HFF-Myc (cell line): ENCODE measurements at regions not wholly inside any gene's neighbourhood (a gene's known extent, or its start where the extent isn't known, plus 50 kb on each side); places are given as distances from the start of the nearest gene placed in this dataset.

Experiments
- DNase-seq: peaks from one replicate; pipeline ENCODE4 v3.0.0-alpha.2; 2011; ENCODE audit warnings: low read depth; ENCODE audit errors: extremely low read depth
- H3K4me3 ChIP-seq: replicated peaks from 2 replicates; pipeline ENCODE4 v1.5.1; 2011; ENCODE audit warnings: low read depth, mild to moderate bottlenecking, control low read depth, low read length
- CTCF ChIP-seq: IDR thresholded peaks from 2 replicates; pipeline ENCODE4 v1.5.1; 2012; ENCODE audit warnings: mild to moderate bottlenecking, low read depth, low read length, control low read depth; ENCODE audit errors: missing control alignments

DNA sequence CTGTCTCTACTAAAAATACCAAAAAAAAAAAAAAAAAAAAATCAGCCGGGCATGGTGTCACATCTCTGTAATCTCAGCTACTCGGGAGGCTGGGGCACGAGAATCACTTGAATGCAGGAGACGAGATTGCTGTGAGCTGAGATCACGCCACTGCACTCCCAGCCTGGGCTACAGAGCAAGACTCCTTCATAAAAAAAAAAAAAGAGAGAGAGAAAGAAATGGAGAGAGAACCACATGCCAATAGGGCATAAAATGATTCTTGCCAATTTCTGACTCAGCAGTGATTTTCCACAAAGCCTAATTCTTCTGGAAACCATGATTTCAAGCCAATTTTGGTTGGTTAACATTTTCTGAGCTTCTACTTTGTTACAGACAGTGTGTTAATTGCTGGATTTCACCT is 250.4 kb upstream of the SEL1L start:
- no peak overlapping the region for H3K4me3 ChIP-seq
- no peak for DNase-seq
- no peak for TF ChIP-seq CTCF

DNA sequence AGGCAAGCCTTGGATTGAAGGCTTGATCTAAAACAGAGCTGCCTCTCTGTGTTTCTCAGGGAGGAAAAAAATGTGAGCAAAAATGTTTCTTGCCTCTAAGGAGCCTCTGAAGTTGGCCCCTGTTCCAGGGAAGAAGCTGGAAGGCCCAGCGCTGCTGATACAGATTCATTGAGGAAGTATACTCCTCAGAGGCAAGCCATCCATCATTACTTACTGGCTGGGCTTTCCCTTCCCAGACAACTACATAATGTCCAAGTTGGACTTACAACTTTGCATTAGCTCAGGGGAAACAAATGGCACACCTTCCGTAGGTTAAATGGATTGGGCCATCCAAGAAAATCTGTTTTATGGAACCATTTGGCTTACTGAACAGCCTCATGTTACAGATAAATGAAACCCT is 263.7 kb upstream of the SEL1L start:
- no peak for TF ChIP-seq CTCF
- H3K4me3 ChIP-seq = no peak overlapping the region
- no peak for DNase-seq

GRCh38 chr14:81801921-81802320 is 268.3 kb upstream of the SEL1L start:
- DNase-seq = no peak
- H3K4me3 ChIP-seq = no peak overlapping the region
- no peak for TF ChIP-seq CTCF

GRCh38 chr14:81802341-81802740 is 268.7 kb upstream of the SEL1L start:
- no peak for DNase-seq
- TF ChIP-seq CTCF = no peak
- H3K4me3 ChIP-seq = no peak overlapping the region

DNA sequence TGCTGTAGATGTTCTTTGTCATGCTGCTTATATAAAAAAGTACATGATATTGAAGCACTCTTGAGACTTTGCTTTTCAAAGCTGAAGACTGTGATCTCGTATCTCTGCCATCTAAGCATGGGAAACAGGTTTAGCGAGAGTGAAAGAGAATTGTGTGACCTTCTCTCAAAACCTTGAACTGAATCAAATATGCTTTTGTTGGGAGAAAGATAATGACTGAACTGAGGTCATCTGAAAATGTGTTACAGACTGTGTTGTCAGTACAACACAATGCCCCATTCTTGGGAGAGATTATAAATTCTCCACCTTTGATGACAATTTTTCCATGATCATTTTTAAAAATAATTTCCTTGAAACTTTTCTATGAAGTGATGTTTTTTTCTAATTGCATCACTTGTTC is 272.1 kb upstream of the SEL1L start:
- DNase-seq = no peak
- TF ChIP-seq CTCF = no peak
- H3K4me3 ChIP-seq = no peak overlapping the region

DNA sequence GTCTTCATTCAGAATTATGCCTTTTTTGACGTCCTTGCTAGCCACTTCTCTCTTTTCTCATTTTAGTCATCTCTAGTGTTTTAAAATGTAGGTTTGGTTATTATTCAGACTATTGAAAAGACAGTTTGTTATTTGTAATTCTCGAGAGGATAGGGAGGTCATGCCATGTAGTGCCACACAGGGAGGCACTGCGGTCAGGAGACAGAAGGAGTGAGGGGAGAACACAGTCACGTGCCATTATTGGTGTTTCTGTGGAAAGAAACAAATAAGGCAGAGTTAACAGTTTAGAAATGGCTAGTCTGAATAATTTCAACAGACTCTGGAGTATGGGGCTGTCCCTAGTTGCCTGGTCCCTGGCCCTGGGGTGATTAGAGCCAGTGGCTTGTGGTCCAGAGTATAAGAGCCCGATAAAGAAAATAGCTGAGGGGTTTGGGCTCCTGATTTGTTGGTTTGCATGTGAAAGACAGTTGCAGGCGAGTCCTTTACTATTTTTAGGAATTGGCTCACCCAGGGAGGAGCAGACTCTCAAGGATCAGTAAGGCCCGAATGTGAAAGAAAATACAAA is 278.1 kb upstream of the SEL1L start:
- H3K4me3 ChIP-seq = no peak overlapping the region
- no peak for TF ChIP-seq CTCF
- no peak for DNase-seq

DNA sequence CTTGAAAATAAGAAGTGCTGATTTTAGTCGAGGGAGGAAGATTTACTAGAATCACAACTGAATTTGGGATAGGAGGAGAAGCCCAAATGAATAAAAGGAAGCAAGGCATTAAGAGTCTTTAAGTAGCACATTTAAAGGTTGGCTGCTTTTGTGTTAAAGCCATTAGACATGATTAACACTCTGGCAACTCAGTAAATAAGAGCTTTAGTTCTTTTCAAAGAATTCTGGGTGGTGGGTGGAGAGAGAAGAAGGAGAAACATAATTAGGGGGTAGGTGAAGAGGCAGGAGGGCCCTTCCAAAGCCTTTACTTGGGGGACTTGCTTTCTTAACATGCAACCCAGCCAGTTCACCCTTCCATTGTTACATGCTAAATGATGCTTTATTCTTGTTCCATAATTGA is 284.6 kb upstream of the SEL1L start:
- no peak overlapping the region for H3K4me3 ChIP-seq
- no peak for TF ChIP-seq CTCF
- no peak for DNase-seq
